ENCODE measurements at regions not wholly inside any gene's neighbourhood (a gene's known extent, or its start where the extent isn't known, plus 50 kb on each side); places are given as distances from the start of the nearest gene placed in this dataset.

DNA sequence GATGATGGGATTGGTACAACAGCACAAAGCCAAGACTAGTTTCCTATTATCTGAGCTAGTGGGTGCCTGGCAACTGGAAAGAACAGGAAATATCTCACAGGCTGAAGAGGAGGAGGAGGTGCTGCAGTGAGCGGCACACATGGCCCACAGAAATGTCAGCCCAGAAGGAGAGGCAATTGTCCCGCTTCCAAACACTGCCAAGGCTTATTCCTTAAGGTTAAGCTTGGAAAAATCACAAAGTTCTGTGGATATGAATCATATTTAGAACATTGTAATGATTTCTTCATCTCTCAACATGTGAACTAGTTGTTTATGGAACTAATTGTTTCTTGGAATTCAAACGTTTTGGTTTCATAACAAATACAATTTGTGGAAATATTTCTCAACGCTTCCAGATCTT is 1019.5 kb upstream of the SEMA6A start:
- ChIA-PET POLR2A (no interaction called here), CTCF (no interaction called here)
- DNase-seq (ENCODE audit: extremely low spot score) = no peak
- TF ChIP-seq TARDBP (IDR thresholded peaks at IDR 0.05) = no peak

DNA sequence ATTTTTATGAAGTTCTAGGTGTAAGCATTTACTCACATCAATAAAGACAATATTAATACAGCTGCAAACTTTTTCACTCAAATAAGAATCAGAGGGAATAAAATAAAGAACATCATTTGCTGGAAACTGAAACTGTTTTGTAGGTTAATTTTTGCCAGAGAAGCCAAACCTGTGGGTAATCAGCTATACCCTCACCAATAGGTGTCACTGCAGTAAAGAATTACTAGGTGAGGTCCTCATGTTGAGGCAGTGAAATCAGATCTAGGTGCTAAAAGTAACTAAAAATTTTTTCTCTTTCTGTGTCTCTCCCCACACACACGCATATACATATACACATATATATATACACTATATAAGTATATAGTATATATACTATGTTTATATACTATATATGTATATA is 1016.3 kb upstream of the SEMA6A start:
- ChIA-PET POLR2A (no interaction called here), CTCF (no interaction called here)
- DNase-seq (ENCODE audit: extremely low spot score) = peak; percentile 17
- TF ChIP-seq BHLHE40 (IDR thresholded peaks at IDR 0.05; ENCODE audit: borderline replicate concordance) (no peak), FOXK2 (IDR thresholded peaks at IDR 0.05) (no peak), L3MBTL2 (conservative IDR thresholded peaks at IDR 0.05) (no peak), HDGF (IDR thresholded peaks at IDR 0.05; ENCODE audit: borderline replicate concordance) (no peak), NFRKB (IDR thresholded peaks at IDR 0.05) (no peak), TARDBP (IDR thresholded peaks at IDR 0.05) (no peak)

DNA sequence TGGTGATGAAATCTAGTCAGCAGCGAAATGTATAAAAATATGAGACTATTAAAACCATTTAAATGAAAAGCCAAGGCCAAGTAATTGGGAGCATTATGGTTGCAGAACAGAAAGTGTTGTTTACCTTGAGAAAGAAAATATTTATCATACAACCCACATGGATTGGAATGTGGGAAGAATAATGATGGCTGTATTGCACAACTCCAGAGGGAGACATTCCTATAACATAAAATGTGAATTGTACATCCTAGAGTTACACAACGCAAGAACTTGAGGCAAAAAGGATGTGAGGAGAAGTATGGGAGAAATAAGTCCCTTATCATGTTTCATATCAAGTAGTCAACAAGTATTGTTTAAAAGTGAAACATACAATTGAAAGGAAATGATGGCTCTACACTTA is 1014.0 kb upstream of the SEMA6A start:
- TF ChIP-seq BHLHE40 (IDR thresholded peaks at IDR 0.05; ENCODE audit: borderline replicate concordance) (no peak), ARNT (IDR thresholded peaks at IDR 0.05) (no peak), ZNF384 (IDR thresholded peaks at IDR 0.05) (no peak), FOXM1 (IDR thresholded peaks at IDR 0.05; ENCODE audit: borderline replicate concordance) (no peak), LEF1 (IDR thresholded peaks at IDR 0.05; ENCODE audit: borderline replicate concordance) (no peak), TARDBP (IDR thresholded peaks at IDR 0.05) (no peak), FOXK2 (IDR thresholded peaks at IDR 0.05) (no peak)
- TF ChIP-seq, protein P1, sequence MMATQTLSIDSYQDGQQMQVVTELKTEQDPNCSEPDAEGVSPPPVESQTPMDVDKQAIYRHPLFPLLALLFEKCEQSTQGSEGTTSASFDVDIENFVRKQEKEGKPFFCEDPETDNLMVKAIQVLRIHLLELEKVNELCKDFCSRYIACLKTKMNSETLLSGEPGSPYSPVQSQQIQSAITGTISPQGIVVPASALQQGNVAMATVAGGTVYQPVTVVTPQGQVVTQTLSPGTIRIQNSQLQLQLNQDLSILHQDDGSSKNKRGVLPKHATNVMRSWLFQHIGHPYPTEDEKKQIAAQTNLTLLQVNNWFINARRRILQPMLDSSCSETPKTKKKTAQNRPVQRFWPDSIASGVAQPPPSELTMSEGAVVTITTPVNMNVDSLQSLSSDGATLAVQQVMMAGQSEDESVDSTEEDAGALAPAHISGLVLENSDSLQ (IDR thresholded peaks at IDR 0.05) = no peak
- ChIA-PET CTCF (no interaction called here), POLR2A (no interaction called here)
- DNase-seq (ENCODE audit: extremely low spot score) = no peak

DNA sequence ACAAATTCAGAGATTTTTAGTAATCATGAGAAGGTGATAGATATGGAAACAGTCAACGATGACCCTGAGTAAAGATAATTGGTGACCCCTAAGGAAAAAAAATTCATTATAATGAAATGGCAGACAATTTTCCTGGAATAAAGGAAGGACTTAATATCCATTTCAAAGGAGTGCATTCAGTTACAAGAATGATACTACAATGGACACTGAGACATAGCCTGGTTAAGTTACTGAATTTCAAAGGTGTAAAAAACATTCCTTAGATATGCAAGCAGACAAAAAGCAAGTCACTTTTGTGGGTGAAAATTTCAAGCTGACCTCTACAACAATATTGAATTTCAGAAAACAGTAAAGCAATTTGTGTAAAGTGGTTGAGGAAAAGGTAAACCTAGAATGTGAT is 1012.5 kb upstream of the SEMA6A start:
- DNase-seq (ENCODE audit: extremely low spot score) = no peak
- TF ChIP-seq, protein P1 (IDR thresholded peaks at IDR 0.05) = no peak
- TF ChIP-seq FOXM1 (IDR thresholded peaks at IDR 0.05; ENCODE audit: borderline replicate concordance) (no peak), LEF1 (IDR thresholded peaks at IDR 0.05; ENCODE audit: borderline replicate concordance) (no peak), FOXA1 (IDR thresholded peaks at IDR 0.05) (no peak), CTBP1 (IDR thresholded peaks at IDR 0.05; ENCODE audit: borderline replicate concordance) (no peak), BHLHE40 (IDR thresholded peaks at IDR 0.05; ENCODE audit: borderline replicate concordance) (no peak), ZNF384 (IDR thresholded peaks at IDR 0.05) (no peak), SP1 (IDR thresholded peaks at IDR 0.05) (no peak), TARDBP (IDR thresholded peaks at IDR 0.05) (no peak), ARNT (IDR thresholded peaks at IDR 0.05) (no peak), L3MBTL2 (conservative IDR thresholded peaks at IDR 0.05) (no peak), FOXK2 (IDR thresholded peaks at IDR 0.05) (no peak), NFRKB (IDR thresholded peaks at IDR 0.05) (no peak)
- POLR2A ChIA-PET = no interaction called here
- CTCF ChIA-PET = no interaction called here

DNA sequence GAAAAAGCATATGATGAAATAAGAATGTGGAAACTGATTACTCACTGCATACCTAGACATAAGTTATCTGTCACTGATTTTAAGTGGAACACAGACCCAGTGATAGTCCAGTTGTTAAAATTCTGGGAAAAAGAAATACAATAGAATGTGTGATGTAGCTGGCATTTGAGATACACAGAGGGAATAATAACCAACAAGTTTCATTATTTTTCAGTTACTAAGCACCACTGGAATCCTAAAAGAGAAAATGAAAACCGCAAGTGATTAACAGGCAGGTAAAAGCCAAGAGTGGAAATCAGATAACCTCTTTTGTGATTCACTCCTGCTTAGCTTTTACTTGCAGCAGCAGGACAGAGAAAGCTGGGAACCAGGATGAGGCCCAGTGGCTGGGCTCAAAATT is 994.0 kb upstream of the SEMA6A start:
- TF ChIP-seq HDGF (IDR thresholded peaks at IDR 0.05; ENCODE audit: borderline replicate concordance) (no peak), LEF1 (IDR thresholded peaks at IDR 0.05; ENCODE audit: borderline replicate concordance) (no peak), NFRKB (IDR thresholded peaks at IDR 0.05) (no peak), ZNF384 (IDR thresholded peaks at IDR 0.05) (no peak), FOXM1 (IDR thresholded peaks at IDR 0.05; ENCODE audit: borderline replicate concordance) (no peak), ARNT (IDR thresholded peaks at IDR 0.05) (no peak), L3MBTL2 (conservative IDR thresholded peaks at IDR 0.05) (no peak), FOXK2 (IDR thresholded peaks at IDR 0.05) (no peak), BHLHE40 (IDR thresholded peaks at IDR 0.05; ENCODE audit: borderline replicate concordance) (no peak), SUZ12 (IDR thresholded peaks at IDR 0.05) (no peak), TARDBP (IDR thresholded peaks at IDR 0.05) (no peak)
- CTCF ChIA-PET = no interaction called here
- POLR2A ChIA-PET = no interaction called here
- DNase-seq (ENCODE audit: extremely low spot score) = no peak

DNA sequence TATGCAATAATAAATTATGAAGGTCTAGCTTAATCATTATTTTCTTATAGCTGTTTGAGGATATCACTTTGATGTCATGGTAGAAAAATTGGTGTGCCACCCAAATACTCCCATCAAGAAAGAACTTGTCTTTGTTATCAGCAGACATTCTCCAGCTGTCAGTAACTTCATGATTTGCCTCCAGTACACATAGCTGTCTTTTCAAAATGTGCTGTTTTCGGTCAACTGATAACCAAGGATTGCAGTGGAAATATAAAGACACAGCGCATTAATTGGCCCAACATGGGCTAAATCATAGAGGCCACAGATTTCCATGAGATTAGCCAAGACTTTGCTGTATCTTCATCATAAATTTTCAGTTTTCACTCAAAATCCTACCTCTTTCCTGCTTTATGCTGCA is 993.5 kb upstream of the SEMA6A start:
- POLR2A ChIA-PET = no interaction called here
- TF ChIP-seq FOXK2 (IDR thresholded peaks at IDR 0.05) (no peak), LEF1 (IDR thresholded peaks at IDR 0.05; ENCODE audit: borderline replicate concordance) (no peak)
- CTCF ChIA-PET = no interaction called here
- DNase-seq (ENCODE audit: extremely low spot score) = no peak

DNA sequence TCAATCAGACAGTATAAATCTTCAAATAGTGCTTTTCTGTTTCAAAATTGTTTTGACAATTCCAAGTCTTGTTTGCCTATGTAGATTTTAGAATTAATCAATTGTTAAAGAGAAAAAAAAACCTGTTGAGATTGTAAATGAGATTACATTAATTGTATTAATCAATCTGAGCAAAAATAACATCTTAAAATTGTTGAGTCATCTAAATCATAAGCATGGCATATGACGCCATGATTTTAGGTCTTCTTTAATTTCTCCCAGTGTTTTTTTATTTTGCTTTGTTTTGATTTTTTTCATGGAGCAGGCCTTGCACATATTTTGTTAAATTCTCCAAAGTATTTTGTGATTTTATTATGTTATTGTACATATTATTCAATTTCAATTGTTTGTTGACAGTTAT is 988.0 kb upstream of the SEMA6A start:
- POLR2A ChIA-PET = no interaction called here
- TF ChIP-seq, protein P1 (IDR thresholded peaks at IDR 0.05) = no peak
- TF ChIP-seq ELF4 (IDR thresholded peaks at IDR 0.05) (no peak), FOXM1 (IDR thresholded peaks at IDR 0.05; ENCODE audit: borderline replicate concordance) (no peak), HDGF (IDR thresholded peaks at IDR 0.05; ENCODE audit: borderline replicate concordance) (no peak), SUZ12 (IDR thresholded peaks at IDR 0.05) (no peak), FOXK2 (IDR thresholded peaks at IDR 0.05) (no peak), SP1 (IDR thresholded peaks at IDR 0.05) (no peak), TARDBP (IDR thresholded peaks at IDR 0.05) (no peak), LEF1 (IDR thresholded peaks at IDR 0.05; ENCODE audit: borderline replicate concordance) (no peak), ZNF384 (IDR thresholded peaks at IDR 0.05) (no peak)
- CTCF ChIA-PET = no interaction called here
- no peak for DNase-seq (ENCODE audit: extremely low spot score)

Measured in HEK293T (cell line).